ENCODE measurements at regions not wholly inside any gene's neighbourhood (a gene's known extent, or its start where the extent isn't known, plus 50 kb on each side); places are given as distances from the start of the nearest gene placed in this dataset.

- no peak for TF ChIP-seq CTCF (IDR thresholded peaks at IDR 0.05)
- no peak for TF ChIP-seq POLR2A (IDR thresholded peaks at IDR 0.05)
- no peak for TF ChIP-seq EP300 (IDR thresholded peaks at IDR 0.05)
These were observed 85.1 kb upstream of the USP47 start for GRCh38 chr11:11756718-11757117.
